Lower leg skin (tissue), 3 donors: ENCODE measurements at regions not wholly inside any gene's neighbourhood (a gene's known extent, or its start where the extent isn't known, plus 50 kb on each side); places are given as distances from the start of the nearest gene placed in this dataset.

Experiments used
- CTCF ChIP-seq, 3 donors: fragments of 450-650 bp; IDR thresholded peaks; one replicate each; pipeline ENCODE4 v1.5.1; 2016; ENCODE audit warnings: antibody characterized with exemption in 3 of 3, mild to moderate bottlenecking in 3 of 3, moderate library complexity in 2 of 3
- POLR2A ChIP-seq, 2 donors: fragments of 450-650 bp; IDR thresholded peaks; one replicate each; pipeline ENCODE4 v1.6.1; 2016 to 2017; ENCODE audit warnings: antibody characterized with exemption in 2 of 2, mild to moderate bottlenecking in 1 of 2, moderate library complexity in 1 of 2

- TF ChIP-seq CTCF (IDR thresholded peaks at IDR 0.05), result no peak
- TF ChIP-seq POLR2A (IDR thresholded peaks at IDR 0.05), result no peak
Measured at GRCh38 chr5:74185599-74185998, 454.9 kb downstream of the ENC1 start.
